Hepatocyte (in vitro differentiated cells): ENCODE measurements at regions not wholly inside any gene's neighbourhood (a gene's known extent, or its start where the extent isn't known, plus 50 kb on each side); places are given as distances from the start of the nearest gene placed in this dataset.
"Not testable (repeated sequence)": the region's sequence is repeated elsewhere in the genome, so short reads cannot be mapped to it uniquely, and the experiment has no call there.

ENCODE experiments used
- DNase-seq: peaks from one replicate; pipeline ENCODE4 v3.0.0-alpha.2; 2016; ENCODE audit warnings: low spot score
- H2AFZ ChIP-seq: fragments of 200-600 bp; sonication (generic); 2 replicates; pipeline ENCODE4 v1.6.0; 2016; ENCODE audit warnings: antibody characterized with exemption, mild to moderate bottlenecking
- H3K27ac ChIP-seq: fragments of 200-600 bp; sonication (generic); 2 replicates; pipeline ENCODE4 v1.5.1; 2016; ENCODE audit warnings: mild to moderate bottlenecking
- H3K27me3 ChIP-seq: fragments of 200-600 bp; sonication (generic); 2 replicates; pipeline ENCODE4 v1.6.1; 2016
- H3K36me3 ChIP-seq: fragments of 200-600 bp; sonication (generic); replicated peaks from 2 replicates; pipeline ENCODE4 v1.5.1; 2016; ENCODE audit warnings: low read depth; ENCODE audit not compliant: insufficient read depth
- H3K4me1 ChIP-seq: fragments of 200-600 bp; sonication (generic); 2 replicates; pipeline ENCODE4 v1.5.1; 2016; ENCODE audit warnings: mild to moderate bottlenecking, moderate library complexity; ENCODE audit not compliant: insufficient read depth
- H3K4me2 ChIP-seq: fragments of 200-600 bp; sonication (generic); 2 replicates; pipeline ENCODE4 v1.6.0; 2016
- H3K4me3 ChIP-seq: fragments of 200-600 bp; sonication (generic); 2 replicates; pipeline ENCODE4 v1.5.1; 2016; ENCODE audit warnings: mild to moderate bottlenecking
- H3K79me2 ChIP-seq: fragments of 200-600 bp; sonication (generic); 2 replicates; pipeline ENCODE4 v1.6.0; 2017; ENCODE audit warnings: mild to moderate bottlenecking
- H3K9me2 ChIP-seq: fragments of 200-600 bp; sonication (generic); replicated peaks from 2 replicates; pipeline ENCODE4 v1.6.0; 2017; ENCODE audit warnings: mild to moderate bottlenecking; ENCODE audit not compliant: insufficient read depth
- H3K9me3 ChIP-seq: fragments of 200-600 bp; sonication (generic); 2 replicates; pipeline ENCODE4 v1.5.1; 2016; ENCODE audit warnings: low read depth, mild to moderate bottlenecking
- H4K20me1 ChIP-seq: fragments of 200-600 bp; sonication (generic); 2 replicates; pipeline ENCODE4 v1.6.0; 2016; ENCODE audit warnings: mild to moderate bottlenecking; ENCODE audit not compliant: insufficient read depth, poor library complexity, severe bottlenecking
- CTCF ChIP-seq: fragments of 200-600 bp; sonication (generic); IDR thresholded peaks from 2 replicates; pipeline ENCODE4 v1.5.1; 2016; ENCODE audit warnings: antibody characterized with exemption, mild to moderate bottlenecking; ENCODE audit not compliant: poor library complexity
- EZH2 ChIP-seq: fragments of 200-600 bp; sonication (generic); IDR thresholded peaks from 2 replicates; pipeline ENCODE4 v1.6.1; 2016; ENCODE audit warnings: antibody characterized with exemption, mild to moderate bottlenecking, borderline replicate concordance
- EZH2phosphoT487 ChIP-seq: fragments of 200-600 bp; sonication (generic); IDR thresholded peaks from one replicate; pipeline ENCODE4 v1.6.1; 2018; ENCODE audit warnings: antibody characterized with exemption, mild to moderate bottlenecking, low read depth, moderate library complexity; ENCODE audit not compliant: unreplicated experiment, severe bottlenecking
- WGBS: methylation state at CpG from one replicate; pipeline ENCODE4 v1.1.6; 2016; ENCODE audit warnings: low lambda C conversion rate; ENCODE audit errors: missing lambda C conversion rate; 5-methylcytosine and 5-hydroxymethylcytosine counted together

- no peak for DNase-seq
- no peaks in the 10 kb centered on the region for H3K27me3 ChIP-seq
- H3K4me3 ChIP-seq, result no peak overlapping the region
- 83% methylated on average over 3 of the region's 3 CpGs for WGBS
- no peaks in the 10 kb centered on the region for H4K20me1 ChIP-seq
- TF ChIP-seq EZH2 (no peak), EZH2phosphoT487 (no peak), CTCF (no peak)
- H3K9me3 ChIP-seq, result no peaks in the 10 kb centered on the region
- H3K79me2 ChIP-seq, result no peaks in the 10 kb centered on the region
- H3K27ac ChIP-seq, result no peak overlapping the region
- no peaks in the 10 kb centered on the region for H3K4me1 ChIP-seq
- no peak overlapping the region for H2AFZ ChIP-seq
- H3K4me2 ChIP-seq, result no peak overlapping the region
- no peaks in the 10 kb centered on the region for H3K9me2 ChIP-seq
- no peaks in the 10 kb centered on the region for H3K36me3 ChIP-seq
These were observed 446.0 kb upstream of the PODXL start for GRCh38 chr7:132002343-132002968.

- no peaks in the 10 kb centered on the region for H4K20me1 ChIP-seq
- no peak for DNase-seq
- no peaks in the 10 kb centered on the region for H3K79me2 ChIP-seq
- H3K4me2 ChIP-seq, result no peak overlapping the region
- 57% methylated on average over 2 of the region's 2 CpGs for whole genome bisulfite sequencing
- H3K4me3 ChIP-seq, result no peak overlapping the region
- no peak overlapping the region for H3K27ac ChIP-seq
- no peaks in the 10 kb centered on the region for H3K9me2 ChIP-seq
- no peak overlapping the region for H2AFZ ChIP-seq
- no peaks in the 10 kb centered on the region for H3K9me3 ChIP-seq
- no peak for TF ChIP-seq CTCF
- no peak for TF ChIP-seq EZH2
- no peak for TF ChIP-seq EZH2phosphoT487
- no peaks in the 10 kb centered on the region for H3K4me1 ChIP-seq
- H3K36me3 ChIP-seq, result no peaks in the 10 kb centered on the region
- peaks cover 6% of the 10 kb centered on the region for H3K27me3 ChIP-seq
These were observed 444.7 kb upstream of the PODXL start for GRCh38 chr7:132001146-132001545.

- peaks cover 15% of the 10 kb centered on the region for H3K27me3 ChIP-seq
- no peak overlapping the region for H3K4me3 ChIP-seq
- WGBS, result 84% methylated on average over 4 of the region's 4 CpGs
- no peak for DNase-seq
- no peak overlapping the region for H2AFZ ChIP-seq
- no peaks in the 10 kb centered on the region for H4K20me1 ChIP-seq
- no peak overlapping the region for H3K27ac ChIP-seq
- no peak for TF ChIP-seq EZH2phosphoT487
- no peak for TF ChIP-seq EZH2
- TF ChIP-seq CTCF, result no peak
- no peak overlapping the region for H3K4me2 ChIP-seq
- H3K4me1 ChIP-seq, result no peaks in the 10 kb centered on the region
- no peaks in the 10 kb centered on the region for H3K9me3 ChIP-seq
- no peaks in the 10 kb centered on the region for H3K36me3 ChIP-seq
- H3K79me2 ChIP-seq, result no peaks in the 10 kb centered on the region
- H3K9me2 ChIP-seq, result no peaks in the 10 kb centered on the region
These were observed 442.8 kb upstream of the PODXL start for GRCh38 chr7:131999193-131999592.

GRCh38 chr7:131995324-131995723 is 438.9 kb upstream of the PODXL start:
- Histone ChIP-seq H3K27ac (no peak overlapping the region), H2AFZ (no peak overlapping the region), H3K4me1 (no peaks in the 10 kb centered on the region), H3K36me3 (no peaks in the 10 kb centered on the region), H3K9me2 (no peaks in the 10 kb centered on the region), H3K4me3 (no peak overlapping the region), H3K27me3 (peaks cover 15% of the 10 kb centered on the region), H3K4me2 (no peak overlapping the region), H3K9me3 (no peaks in the 10 kb centered on the region), H3K79me2 (no peaks in the 10 kb centered on the region), H4K20me1 (no peaks in the 10 kb centered on the region)
- TF ChIP-seq CTCF, result no peak
- no peak for TF ChIP-seq EZH2phosphoT487
- TF ChIP-seq EZH2, result no peak
- WGBS, result 86% methylated on average over 2 of the region's 2 CpGs
- DNase-seq, result no peak

GRCh38 chr7:131981069-131981468 is 424.6 kb upstream of the PODXL start:
- H3K27me3 ChIP-seq, DNase-seq, H3K27ac ChIP-seq, H3K4me2 ChIP-seq, H3K9me3 ChIP-seq, H3K4me1 ChIP-seq, H3K4me3 ChIP-seq, H3K36me3 ChIP-seq, H2AFZ ChIP-seq, H4K20me1 ChIP-seq, H3K79me2 ChIP-seq, H3K9me2 ChIP-seq: not testable (repeated sequence)
